HEK293 (cell line): ENCODE measurements at regions not wholly inside any gene's neighbourhood (a gene's known extent, or its start where the extent isn't known, plus 50 kb on each side); places are given as distances from the start of the nearest gene placed in this dataset.

ENCODE experiments used
- CTCF ChIP-seq: fragments of 450-650 bp; formaldehyde crosslinking; IDR thresholded peaks from 2 replicates; pipeline ENCODE4 v1.5.1; 2016; ENCODE audit warnings: missing biosample characterization, missing genetic modification characterization
- ZFP3 ChIP-seq: fragments of 450-650 bp; formaldehyde crosslinking; IDR thresholded peaks from 2 replicates; pipeline ENCODE4 v1.5.1; 2016; ENCODE audit warnings: low read depth, missing biosample characterization, missing genetic modification characterization
- ZNF335 ChIP-seq: fragments of 450-650 bp; formaldehyde crosslinking; conservative IDR thresholded peaks from 2 replicates; pipeline ENCODE4 v1.5.1; 2016; ENCODE audit warnings: missing biosample characterization, missing genetic modification characterization
- ZNF585B ChIP-seq: fragments of 450-650 bp; formaldehyde crosslinking; IDR thresholded peaks from 2 replicates; pipeline ENCODE4 v1.5.1; 2016; ENCODE audit warnings: missing biosample characterization, missing genetic modification characterization

GRCh38 chr18:51417643-51418483 is 220.4 kb upstream of the MEX3C start:
- TF ChIP-seq ZNF335 (tag by site-specific recombination) (no peak), CTCF (tag by site-specific recombination) (no peak), ZNF585B (no peak), ZFP3 (no peak)
